Prostate gland (tissue), 2 donors: ENCODE measurements at regions not wholly inside any gene's neighbourhood (a gene's known extent, or its start where the extent isn't known, plus 50 kb on each side); places are given as distances from the start of the nearest gene placed in this dataset.

Experiments
- DNase-seq: peaks from one replicate; pipeline ENCODE4 v3.0.0-alpha.2; 2019; ENCODE audit warnings: low spot score
- H3K27ac ChIP-seq, 2 donors: fragments of 200-600 bp; sonication (generic); 2 replicates each; pipeline ENCODE4 v1.5.1; 2017 to 2019
- H3K27me3 ChIP-seq: fragments of 200-600 bp; sonication (generic); replicated peaks from 2 replicates; pipeline ENCODE4 v1.5.1; 2019; ENCODE audit not compliant: insufficient read depth
- H3K36me3 ChIP-seq, 2 donors: fragments of 200-600 bp; sonication (generic); 1 replicate in 1 of 2; 2 replicates in 1 of 2; pipeline versions ENCODE4 v1.5.1 to v1.8.1; 2017 to 2019
- H3K4me1 ChIP-seq: fragments of 200-600 bp; sonication (generic); replicated peaks from 2 replicates; pipeline ENCODE4 v1.5.1; 2019
- H3K4me3 ChIP-seq, 2 donors: fragments of 200-600 bp; sonication (generic); 2 replicates each; pipeline ENCODE4 v1.5.1; 2017 to 2019
- H3K9me3 ChIP-seq: fragments of 200-600 bp; sonication (generic); 2 replicates; pipeline ENCODE4 v1.5.1; 2017
- POLR2A ChIP-seq: fragments of 450-650 bp; IDR thresholded peaks from one replicate; pipeline ENCODE4 v1.6.1; 2016; ENCODE audit warnings: antibody characterized with exemption, mild to moderate bottlenecking
- POLR2AphosphoS5 ChIP-seq: sonication (generic); formaldehyde crosslinking; IDR thresholded peaks from one replicate; pipeline ENCODE4 v1.6.1; 2017; ENCODE audit warnings: antibody characterized with exemption
- WGBS: methylation state at CpG from one replicate; pipeline ENCODE4 v1.1.5; 2018; 5-methylcytosine and 5-hydroxymethylcytosine counted together
- intact Hi-C: fragments of 100-400 bp; cut with DNase I; formaldehyde crosslinking; loops from one replicate; pipeline ENCODE4 v1.14.2; 2022
- TF ChIP-seq, protein P1 (sequence below), 4 experiments: fragments of 200-600 bp in 2 of 4; fragments of 450-650 bp in 2 of 4; sonication (generic) in 2 of 4; IDR thresholded peaks; 1 replicate in 3 of 4; 2 replicates in 1 of 4; pipeline ENCODE4 v1.5.1; 2016 to 2019; ENCODE audit warnings: antibody characterized with exemption in 4 of 4, mild to moderate bottlenecking in 2 of 4, moderate library complexity in 2 of 4

DNA sequence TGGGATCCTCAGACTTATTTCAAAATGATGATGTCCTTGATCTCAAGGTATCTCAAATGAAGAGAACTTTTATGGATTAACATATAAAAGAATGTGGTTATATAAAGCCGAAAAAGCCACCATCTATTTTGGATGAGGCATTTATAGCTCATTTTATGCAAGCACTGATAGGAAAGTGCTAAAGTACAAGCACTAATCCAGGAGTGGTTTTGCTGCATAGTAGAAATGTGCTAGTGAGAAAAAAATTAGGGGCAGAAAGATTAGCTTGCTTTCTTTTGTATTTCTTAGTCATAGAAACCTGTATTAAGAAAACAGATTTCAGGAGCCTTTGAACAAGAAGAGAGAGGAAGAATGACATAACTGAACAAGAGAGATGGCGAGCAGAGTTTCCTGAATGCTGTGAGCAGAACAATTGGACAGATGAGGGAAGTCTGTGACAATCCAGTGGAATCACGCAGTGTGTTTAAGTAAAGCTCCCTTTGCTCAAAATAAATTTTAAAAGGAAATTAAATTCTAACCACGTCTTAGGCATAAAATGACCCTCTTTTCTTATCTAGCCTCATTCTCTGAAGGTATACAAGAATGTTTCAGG lies 238.2 kb upstream of the NOVA1 start:
- Histone ChIP-seq H3K27me3 (no peaks in the 10 kb centered on the region), H3K27ac (no peak overlapping the region), H3K4me1 (no peaks in the 10 kb centered on the region), H3K36me3 (no peaks in the 10 kb centered on the region), H3K9me3 (no peaks in the 10 kb centered on the region), H3K4me3 (no peak overlapping the region)
- 57% methylated on average over 4 of the region's 4 CpGs for WGBS
- TF ChIP-seq POLR2AphosphoS5 (no peak), POLR2A (no peak)
- TF ChIP-seq, protein P1, sequence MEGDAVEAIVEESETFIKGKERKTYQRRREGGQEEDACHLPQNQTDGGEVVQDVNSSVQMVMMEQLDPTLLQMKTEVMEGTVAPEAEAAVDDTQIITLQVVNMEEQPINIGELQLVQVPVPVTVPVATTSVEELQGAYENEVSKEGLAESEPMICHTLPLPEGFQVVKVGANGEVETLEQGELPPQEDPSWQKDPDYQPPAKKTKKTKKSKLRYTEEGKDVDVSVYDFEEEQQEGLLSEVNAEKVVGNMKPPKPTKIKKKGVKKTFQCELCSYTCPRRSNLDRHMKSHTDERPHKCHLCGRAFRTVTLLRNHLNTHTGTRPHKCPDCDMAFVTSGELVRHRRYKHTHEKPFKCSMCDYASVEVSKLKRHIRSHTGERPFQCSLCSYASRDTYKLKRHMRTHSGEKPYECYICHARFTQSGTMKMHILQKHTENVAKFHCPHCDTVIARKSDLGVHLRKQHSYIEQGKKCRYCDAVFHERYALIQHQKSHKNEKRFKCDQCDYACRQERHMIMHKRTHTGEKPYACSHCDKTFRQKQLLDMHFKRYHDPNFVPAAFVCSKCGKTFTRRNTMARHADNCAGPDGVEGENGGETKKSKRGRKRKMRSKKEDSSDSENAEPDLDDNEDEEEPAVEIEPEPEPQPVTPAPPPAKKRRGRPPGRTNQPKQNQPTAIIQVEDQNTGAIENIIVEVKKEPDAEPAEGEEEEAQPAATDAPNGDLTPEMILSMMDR (IDR thresholded peaks at IDR 0.05), result no peak
- intact Hi-C loops, result no loop called here
- no peak for DNase-seq

DNA sequence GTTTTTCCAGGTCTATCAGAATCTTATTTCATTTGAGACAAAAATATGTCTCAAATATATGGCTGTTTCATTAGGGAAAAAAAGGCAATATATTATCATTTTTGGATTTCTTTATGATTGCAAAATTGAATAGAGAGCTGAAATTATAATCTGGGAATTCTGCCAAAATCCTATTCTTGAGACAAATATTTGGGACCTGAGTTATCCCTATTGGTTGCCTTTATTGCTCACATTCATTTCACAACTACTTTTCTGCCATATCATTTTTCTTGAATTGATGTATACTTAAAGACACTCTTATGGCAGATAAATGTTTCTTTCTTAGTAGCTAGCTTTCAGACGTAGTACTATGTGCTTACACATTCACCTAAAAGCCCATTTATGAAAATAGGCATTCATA lies 241.6 kb upstream of the NOVA1 start:
- 83% methylated on average over 1 of the region's 1 CpG for WGBS
- no peak for DNase-seq
- TF ChIP-seq POLR2A, result no peak
- Histone ChIP-seq H3K27ac (no peak overlapping the region), H3K36me3 (no peaks in the 10 kb centered on the region), H3K27me3 (no peaks in the 10 kb centered on the region), H3K9me3 (no peaks in the 10 kb centered on the region), H3K4me1 (no peaks in the 10 kb centered on the region), H3K4me3 (no peak overlapping the region)
- intact Hi-C loops, result no loop called here

DNA sequence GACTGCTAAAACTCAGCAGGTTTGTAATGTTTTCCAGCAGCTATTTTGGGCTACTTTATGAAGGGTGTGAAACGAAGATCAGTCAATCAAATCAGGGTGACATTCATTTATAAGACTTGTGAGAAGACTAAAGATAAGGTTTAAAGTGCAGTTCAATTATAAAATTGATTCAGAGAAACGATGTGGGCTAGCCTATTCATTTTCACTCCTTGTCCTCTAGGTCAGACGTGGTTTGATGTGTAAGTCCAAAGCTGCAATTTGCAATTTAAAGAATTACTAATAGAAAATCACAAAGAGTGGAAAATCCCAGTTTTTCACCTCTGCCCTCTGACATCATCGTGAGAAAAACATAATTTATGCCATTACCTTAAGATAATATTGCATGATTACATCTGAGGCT lies 243.5 kb upstream of the NOVA1 start:
- TF ChIP-seq, protein P1 (IDR thresholded peaks at IDR 0.05), result no peak
- no peak for TF ChIP-seq POLR2AphosphoS5
- TF ChIP-seq POLR2A, result no peak
- WGBS, result 65% methylated on average over 4 of the region's 4 CpGs
- Histone ChIP-seq H3K4me3 (no peak overlapping the region), H3K27ac (no peak overlapping the region), H3K4me1 (no peaks in the 10 kb centered on the region), H3K9me3 (no peaks in the 10 kb centered on the region), H3K27me3 (no peaks in the 10 kb centered on the region), H3K36me3 (no peaks in the 10 kb centered on the region)
- no peak for DNase-seq
- intact Hi-C loops, result no loop called here

DNA sequence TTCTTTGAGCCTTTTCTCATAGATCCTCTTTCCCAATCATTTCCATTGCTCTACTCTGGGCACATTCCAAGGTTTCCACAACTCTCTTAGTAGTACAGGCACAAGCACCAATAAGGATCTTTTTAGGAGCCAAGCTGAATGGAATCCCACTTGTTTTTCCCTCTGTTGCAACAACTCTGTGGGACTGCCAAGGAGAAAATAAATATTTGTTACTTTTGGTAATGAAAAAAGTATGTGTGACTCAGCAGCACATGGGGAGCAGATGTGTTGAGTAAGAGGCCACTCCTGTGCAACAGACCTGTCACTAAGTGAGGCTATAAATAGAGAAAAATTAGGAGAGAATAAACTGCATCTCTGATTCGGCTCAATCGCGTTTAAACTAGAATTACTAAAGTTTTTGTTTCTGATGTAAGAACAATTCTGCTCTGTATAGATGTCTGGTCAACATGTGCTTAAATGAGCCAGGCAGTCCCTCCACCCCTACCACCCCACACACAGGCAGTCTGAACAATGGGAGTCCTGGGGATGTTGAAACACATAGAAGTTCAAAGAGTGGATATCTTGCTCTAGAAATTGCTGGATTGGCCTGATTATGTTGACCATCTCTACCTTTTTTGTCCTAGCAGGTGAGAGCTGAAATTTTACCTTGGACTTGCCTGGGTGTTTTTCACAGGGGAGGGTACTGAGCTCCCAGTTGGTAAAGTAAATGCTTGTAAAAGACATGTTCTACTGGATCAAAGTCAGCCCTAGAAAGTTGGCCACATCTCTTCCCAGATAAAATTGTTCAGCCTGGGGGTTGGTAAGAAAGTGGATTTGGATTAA lies 244.3 kb upstream of the NOVA1 start:
- Histone ChIP-seq H3K27ac (peak overlapping the region; percentile 6 to 29), H3K27me3 (no peaks in the 10 kb centered on the region), H3K9me3 (no peaks in the 10 kb centered on the region), H3K4me1 (no peaks in the 10 kb centered on the region), H3K4me3 (no peak overlapping the region), H3K36me3 (no peaks in the 10 kb centered on the region)
- TF ChIP-seq, protein P1 (IDR thresholded peaks at IDR 0.05), result no peak
- peak; percentile 89 for TF ChIP-seq POLR2AphosphoS5
- intact Hi-C loops, result no loop called here
- DNase-seq, result peak; percentile 24
- WGBS, result 53% methylated on average over 3 of the region's 3 CpGs

DNA sequence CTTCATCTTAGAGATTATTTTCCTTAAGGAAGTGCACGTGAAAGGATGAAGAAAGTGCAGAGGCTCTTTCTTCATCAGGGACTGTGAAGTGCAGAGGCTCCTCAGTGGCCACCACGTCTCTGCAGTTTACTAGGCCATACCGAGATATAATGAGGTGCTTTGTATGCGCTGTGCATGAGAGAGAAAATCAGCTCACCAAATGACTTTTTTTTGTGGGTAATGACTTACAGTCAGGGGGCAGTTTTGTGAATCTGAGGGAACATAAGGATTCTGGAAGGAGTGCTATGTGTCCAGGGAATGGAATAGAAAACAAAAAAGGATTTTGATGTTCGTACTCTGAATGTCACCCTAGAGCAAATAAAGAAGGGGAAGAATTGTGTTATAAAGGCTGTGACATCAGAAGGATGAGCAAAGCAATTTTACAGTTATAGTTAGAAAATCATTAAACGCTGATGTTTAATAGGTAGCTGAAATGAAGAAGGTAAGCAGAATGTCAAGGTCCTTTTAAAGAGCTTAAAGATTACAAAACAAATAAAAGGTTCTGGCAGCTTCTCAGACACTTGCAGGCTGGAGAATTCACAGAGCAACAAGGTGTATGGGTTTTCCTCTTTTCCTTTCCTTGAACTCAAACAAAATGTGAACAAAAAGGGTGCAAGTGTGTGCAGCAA lies 247.5 kb upstream of the NOVA1 start:
- Histone ChIP-seq H3K9me3 (no peaks in the 10 kb centered on the region), H3K4me1 (no peaks in the 10 kb centered on the region), H3K27ac (no peak overlapping the region), H3K36me3 (no peaks in the 10 kb centered on the region), H3K4me3 (no peak overlapping the region), H3K27me3 (no peaks in the 10 kb centered on the region)
- 58% methylated on average over 6 of the region's 6 CpGs for WGBS
- intact Hi-C loops, result no loop called here
- TF ChIP-seq POLR2A (no peak), POLR2AphosphoS5 (no peak)
- TF ChIP-seq, protein P1 (IDR thresholded peaks at IDR 0.05), result no peak
- DNase-seq, result no peak
